GM12875 (cell line): ENCODE measurements at regions not wholly inside any gene's neighbourhood (a gene's known extent, or its start where the extent isn't known, plus 50 kb on each side); places are given as distances from the start of the nearest gene placed in this dataset.

ENCODE experiments used
- H3K4me3 ChIP-seq: one replicate; pipeline ENCODE4 v1.5.1; 2011; ENCODE audit warnings: low read depth, low read length, control low read depth
- TF ChIP-seq, protein P1 (sequence below): IDR thresholded peaks from 2 replicates; pipeline ENCODE4 v1.5.1; 2011; ENCODE audit warnings: low read depth, mild to moderate bottlenecking, control low read depth, inconsistent platforms, low read length, moderate library complexity, borderline replicate concordance; ENCODE audit not compliant: insufficient read depth

DNA sequence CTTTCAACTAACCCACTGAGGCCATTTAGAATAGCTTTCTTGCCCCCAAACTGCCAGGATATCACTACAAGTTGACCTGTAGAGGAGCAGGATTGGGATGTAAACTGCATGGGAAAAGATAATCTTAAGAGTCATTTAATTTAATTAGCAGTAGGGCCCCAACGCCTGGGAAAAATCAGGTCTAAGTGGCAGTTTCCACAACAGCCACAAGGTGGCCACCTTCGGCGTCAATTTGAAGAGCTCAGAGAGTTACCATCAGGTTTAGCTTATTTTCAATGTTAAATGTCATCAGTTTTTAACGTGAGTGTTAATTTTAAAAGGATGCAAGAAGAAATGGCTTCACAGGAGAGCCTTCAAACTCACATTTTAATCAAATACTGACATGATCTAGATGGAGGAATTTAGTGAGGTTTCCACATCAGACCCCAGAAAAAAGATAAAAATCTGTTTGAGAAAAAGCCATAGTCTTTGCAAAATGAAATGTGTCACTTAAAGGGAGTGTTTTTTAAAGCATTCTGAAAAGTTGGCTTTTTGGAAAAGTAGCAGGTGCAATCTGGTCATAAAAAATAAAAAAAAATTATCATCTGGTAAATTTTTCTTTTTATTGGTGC is 77.3 kb upstream of the UPP2 start:
- TF ChIP-seq, protein P1, sequence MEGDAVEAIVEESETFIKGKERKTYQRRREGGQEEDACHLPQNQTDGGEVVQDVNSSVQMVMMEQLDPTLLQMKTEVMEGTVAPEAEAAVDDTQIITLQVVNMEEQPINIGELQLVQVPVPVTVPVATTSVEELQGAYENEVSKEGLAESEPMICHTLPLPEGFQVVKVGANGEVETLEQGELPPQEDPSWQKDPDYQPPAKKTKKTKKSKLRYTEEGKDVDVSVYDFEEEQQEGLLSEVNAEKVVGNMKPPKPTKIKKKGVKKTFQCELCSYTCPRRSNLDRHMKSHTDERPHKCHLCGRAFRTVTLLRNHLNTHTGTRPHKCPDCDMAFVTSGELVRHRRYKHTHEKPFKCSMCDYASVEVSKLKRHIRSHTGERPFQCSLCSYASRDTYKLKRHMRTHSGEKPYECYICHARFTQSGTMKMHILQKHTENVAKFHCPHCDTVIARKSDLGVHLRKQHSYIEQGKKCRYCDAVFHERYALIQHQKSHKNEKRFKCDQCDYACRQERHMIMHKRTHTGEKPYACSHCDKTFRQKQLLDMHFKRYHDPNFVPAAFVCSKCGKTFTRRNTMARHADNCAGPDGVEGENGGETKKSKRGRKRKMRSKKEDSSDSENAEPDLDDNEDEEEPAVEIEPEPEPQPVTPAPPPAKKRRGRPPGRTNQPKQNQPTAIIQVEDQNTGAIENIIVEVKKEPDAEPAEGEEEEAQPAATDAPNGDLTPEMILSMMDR = peak; percentile 75
- no peak overlapping the region for H3K4me3 ChIP-seq

DNA sequence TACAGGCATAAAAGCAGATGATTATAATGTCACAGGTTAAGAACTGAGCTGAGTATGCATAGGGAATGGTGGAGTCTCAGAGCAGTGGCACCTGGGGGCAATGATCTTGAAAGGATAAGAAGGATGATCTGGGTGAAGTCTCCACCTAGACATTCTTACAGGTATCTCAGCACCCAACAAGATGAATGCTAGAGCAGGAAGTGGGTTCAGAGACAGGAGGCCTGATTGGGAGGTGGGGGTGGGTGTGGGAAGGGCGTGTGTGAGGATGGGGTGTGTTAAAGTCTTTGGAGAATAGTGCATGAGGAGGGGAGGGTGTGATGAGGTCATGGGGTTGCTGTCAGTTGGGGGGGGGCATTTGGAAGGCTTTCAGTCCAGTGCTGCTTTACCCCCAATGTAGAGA is 78.8 kb upstream of the UPP2 start:
- TF ChIP-seq, protein P1 = no peak
- no peak overlapping the region for H3K4me3 ChIP-seq

DNA sequence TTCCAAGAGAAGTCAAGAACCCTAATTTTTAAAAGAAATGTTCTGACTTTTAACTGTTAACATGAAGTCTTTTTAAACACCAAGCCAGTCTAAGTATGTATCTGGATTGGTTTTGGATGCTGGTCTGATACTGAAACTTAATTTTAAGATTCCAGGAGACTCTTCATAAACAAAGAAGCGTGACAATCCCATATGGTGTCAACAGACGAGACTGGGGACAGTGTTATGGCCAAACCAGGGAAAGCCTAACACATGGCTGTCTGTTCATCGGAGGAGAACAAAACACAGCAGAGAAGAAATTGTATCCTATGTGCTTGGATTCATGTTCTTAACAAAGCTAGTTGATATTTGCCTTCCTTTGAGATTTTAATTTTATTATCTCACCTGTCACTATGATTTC is 80.5 kb upstream of the UPP2 start:
- TF ChIP-seq, protein P1 = no peak

DNA sequence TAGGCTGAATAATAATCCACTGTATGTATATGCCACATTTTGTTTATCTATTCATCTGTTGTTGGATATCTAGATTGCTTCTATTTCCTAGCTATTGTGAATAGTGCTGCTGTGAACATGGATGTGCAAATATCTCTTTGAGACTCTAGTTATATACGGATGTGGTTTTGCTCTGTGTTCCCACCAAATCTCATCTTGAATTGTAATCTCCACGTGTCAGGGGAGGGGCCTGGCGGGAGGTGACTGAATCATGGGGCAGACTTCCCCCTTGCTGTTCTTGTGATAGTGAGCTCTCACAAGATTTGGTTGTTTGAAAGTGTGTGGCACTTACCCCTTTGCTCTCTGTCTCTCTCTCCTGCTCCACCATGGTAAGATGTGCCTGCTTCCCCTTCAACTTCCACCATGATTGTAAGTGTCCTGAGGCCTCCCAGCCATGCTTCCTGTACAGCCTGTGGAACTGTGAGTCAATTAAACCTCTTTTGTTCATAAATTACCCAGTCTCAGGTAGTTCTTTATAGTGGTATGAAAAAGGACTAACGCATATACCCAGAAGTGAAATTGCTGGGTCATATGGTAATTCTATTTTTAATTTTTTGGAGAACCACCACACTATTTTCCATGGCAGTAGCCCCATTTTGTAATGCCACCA is 86.1 kb upstream of the UPP2 start:
- TF ChIP-seq, protein P1 = no peak
- H3K4me3 ChIP-seq = no peak overlapping the region

More for the DNA sequence above, 80.5 kb upstream of the UPP2 start:
- no peak overlapping the region for H3K4me3 ChIP-seq

DNA sequence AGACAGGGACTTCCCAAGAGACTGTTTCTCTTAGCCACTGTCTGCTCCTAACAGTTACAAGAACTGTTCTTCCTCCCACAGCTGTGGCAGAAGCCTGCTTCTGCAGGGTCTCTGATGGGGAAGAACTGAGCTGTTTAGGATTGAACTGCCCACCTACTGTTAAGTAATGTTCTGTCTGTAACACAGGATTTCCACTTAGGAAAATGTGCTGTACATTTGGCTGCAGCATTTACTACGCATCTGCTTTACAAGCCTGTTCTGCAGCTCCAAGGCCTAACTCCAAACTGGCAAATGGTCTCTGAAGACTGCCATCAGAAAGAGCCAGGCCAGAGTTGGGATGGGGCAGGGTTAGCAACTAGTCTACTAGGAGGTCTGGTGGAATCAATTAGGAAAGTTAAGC is 87.8 kb upstream of the UPP2 start:
- TF ChIP-seq, protein P1 = no peak
- H3K4me3 ChIP-seq = no peak overlapping the region

DNA sequence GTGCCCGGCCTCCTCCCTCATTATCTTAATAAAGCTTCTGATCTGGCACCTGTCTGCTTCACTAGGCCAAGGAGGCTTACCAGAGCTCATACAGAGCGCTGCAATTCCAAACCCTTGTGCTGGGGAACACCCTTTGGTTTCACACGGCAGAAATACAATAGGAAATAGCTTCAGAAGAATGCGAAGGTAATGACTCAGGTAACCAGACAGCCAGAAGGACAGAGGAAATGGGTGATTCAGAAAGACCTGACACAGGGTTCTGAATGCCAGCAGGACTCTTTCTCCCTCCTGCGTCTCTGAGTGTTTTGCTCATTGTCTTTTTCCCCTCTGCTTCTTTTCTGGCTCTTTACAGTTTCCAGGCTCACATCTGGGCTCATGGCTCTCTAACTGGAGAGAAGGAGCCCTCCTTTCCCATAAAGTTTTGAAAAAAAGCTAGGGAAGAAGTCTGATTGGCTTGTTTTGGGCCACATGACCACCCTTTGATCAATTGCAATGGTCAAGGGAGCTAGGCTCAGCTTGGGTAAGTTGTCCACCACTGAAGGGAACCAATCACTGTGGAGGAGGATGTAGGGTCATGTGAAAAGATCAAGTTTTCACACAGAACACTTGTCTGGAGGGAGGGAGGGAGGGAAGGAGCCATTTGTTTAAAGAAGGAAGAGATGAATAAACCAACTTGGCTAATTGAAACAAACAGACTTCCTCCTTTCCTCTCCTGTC is 90.5 kb upstream of the UPP2 start:
- H3K4me3 ChIP-seq = no peak overlapping the region
- TF ChIP-seq, protein P1 = no peak
